Adrenal gland (tissue), 9 donors: ENCODE measurements at regions not wholly inside any gene's neighbourhood (a gene's known extent, or its start where the extent isn't known, plus 50 kb on each side); places are given as distances from the start of the nearest gene placed in this dataset.

ENCODE experiments used
- DNase-seq, 7 donors: peaks; one replicate each; pipeline ENCODE4 v3.0.0-alpha.2; 2019 to 2020
- H3K27ac ChIP-seq, 5 donors: fragments of 200-600 bp; sonication (generic) in 4 of 5; 1 replicate in 3 of 5; 2 replicates in 2 of 5; pipeline versions ENCODE4 v1.5.1 to v1.8.0; 2016 to 2020; ENCODE audit warnings: mild to moderate bottlenecking in 1 of 5
- H3K27me3 ChIP-seq: fragments of 200-600 bp; 2 replicates; pipeline ENCODE4 v1.8.0; 2021
- H3K36me3 ChIP-seq, 2 donors: fragments of 200-600 bp; replicated peaks in 1 of 2; 1 replicate in 1 of 2; 2 replicates in 1 of 2; pipeline versions ENCODE4 v1.5.1 to v1.8.0; 2018 to 2022
- H3K4me1 ChIP-seq, 2 donors: fragments of 200-600 bp; replicated peaks in 1 of 2; 1 replicate in 1 of 2; 2 replicates in 1 of 2; pipeline versions ENCODE4 v1.5.1 to v1.8.0; 2018 to 2021
- H3K4me3 ChIP-seq, 4 donors: fragments of 200-600 bp; sonication (generic) in 3 of 4; one replicate each; pipeline ENCODE4 v1.5.1; 2016 to 2018
- H3K9me3 ChIP-seq, 3 donors: fragments of 200-600 bp; sonication (generic) in 1 of 3; replicated peaks in 1 of 3; 1 replicate in 2 of 3; 2 replicates in 1 of 3; pipeline versions ENCODE4 v1.5.1 to v1.8.0; 2016 to 2021
- POLR2A ChIP-seq, 2 donors: fragments of 450-650 bp; IDR thresholded peaks; one replicate each; pipeline ENCODE4 v1.6.1; 2017; ENCODE audit warnings: antibody characterized with exemption in 2 of 2, mild to moderate bottlenecking in 2 of 2, moderate library complexity in 1 of 2
- WGBS, 4 donors: extraction: QIAGEN DNeasy Blood & Tissue Kit in 2 of 4; methylation state at CpG; one replicate each; pipeline versions ENCODE4 v1.1.5 to v1.1.7; 2013 to 2017; 5-methylcytosine and 5-hydroxymethylcytosine counted together
- intact Hi-C, 2 donors: fragments of 100-400 bp; cut with DNase I; formaldehyde crosslinking; loops; one replicate each; pipeline versions ENCODE4 v1.14.1 to v1.15.0; 2022 to 2023
- TF ChIP-seq, protein P1 (sequence below), 6 experiments: fragments of 450-650 bp in 4 of 6; fragments of 200-600 bp in 2 of 6; sonication (generic) in 1 of 6; IDR thresholded peaks; 1 replicate in 5 of 6; 2 replicates in 1 of 6; pipeline versions ENCODE4 v1.5.1 to v1.8.0; 2016 to 2021; ENCODE audit warnings: antibody characterized with exemption in 6 of 6, mild to moderate bottlenecking in 2 of 6, moderate library complexity in 1 of 6
- donor health status: healthy with polysubstance abuse.
- donor health status: Bipolar disorder and iron deficiency.
- donor health status: DM: yes; HTN: yes; CAD: no.
- donor health status: DM: no; HTN: no; CAD: no.
- donor health status: DM: no; HTN: no; CAD: no.

DNA sequence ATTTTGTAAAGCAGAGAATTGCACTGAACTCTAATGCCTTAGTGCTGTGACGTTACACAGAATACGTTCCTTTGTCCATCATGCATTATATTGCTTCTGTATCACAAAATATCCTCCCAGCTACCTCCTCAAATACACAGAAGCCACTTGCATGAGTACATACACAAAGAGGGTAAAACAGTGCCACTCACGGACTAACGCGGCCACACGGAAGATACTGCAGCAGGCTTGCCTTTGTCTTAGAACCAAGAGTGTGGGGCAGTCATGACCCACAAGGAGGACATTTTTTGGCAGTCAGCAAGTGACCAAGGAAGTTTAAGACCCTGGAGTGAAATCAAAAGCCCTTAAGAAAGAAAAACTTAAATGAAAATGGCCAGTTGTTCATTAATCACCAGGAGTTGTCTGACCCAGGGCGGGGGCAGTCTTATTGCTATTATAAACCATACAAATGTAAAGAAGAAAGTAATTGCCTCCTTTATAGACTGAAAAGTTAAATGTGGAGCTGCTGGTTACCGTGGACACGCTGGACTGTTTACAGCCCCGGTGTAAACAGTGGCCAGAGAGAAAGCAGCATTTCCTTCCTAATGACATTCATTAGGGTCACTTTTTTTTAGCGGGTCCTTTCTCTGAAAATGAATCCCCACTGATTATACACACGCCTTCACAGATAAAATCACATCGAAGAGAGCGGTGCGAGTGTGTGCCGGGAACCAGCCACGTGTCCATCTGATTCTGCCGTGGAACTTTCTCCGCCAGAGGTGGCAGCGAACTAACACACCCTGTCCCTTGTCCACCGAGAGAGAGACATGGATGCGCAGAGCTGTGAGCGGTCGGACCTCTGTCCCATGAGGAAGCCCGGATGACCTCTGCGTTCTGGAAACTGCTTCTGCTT is 66.8 kb downstream of the SOX1 start:
- no peak overlapping the region for H3K4me3 ChIP-seq
- no peak for DNase-seq
- no peaks in the 10 kb centered on the region for H3K27me3 ChIP-seq
- intact Hi-C loops = no loop called here
- no peaks in the 10 kb centered on the region for H3K4me1 ChIP-seq
- TF ChIP-seq, protein P1, sequence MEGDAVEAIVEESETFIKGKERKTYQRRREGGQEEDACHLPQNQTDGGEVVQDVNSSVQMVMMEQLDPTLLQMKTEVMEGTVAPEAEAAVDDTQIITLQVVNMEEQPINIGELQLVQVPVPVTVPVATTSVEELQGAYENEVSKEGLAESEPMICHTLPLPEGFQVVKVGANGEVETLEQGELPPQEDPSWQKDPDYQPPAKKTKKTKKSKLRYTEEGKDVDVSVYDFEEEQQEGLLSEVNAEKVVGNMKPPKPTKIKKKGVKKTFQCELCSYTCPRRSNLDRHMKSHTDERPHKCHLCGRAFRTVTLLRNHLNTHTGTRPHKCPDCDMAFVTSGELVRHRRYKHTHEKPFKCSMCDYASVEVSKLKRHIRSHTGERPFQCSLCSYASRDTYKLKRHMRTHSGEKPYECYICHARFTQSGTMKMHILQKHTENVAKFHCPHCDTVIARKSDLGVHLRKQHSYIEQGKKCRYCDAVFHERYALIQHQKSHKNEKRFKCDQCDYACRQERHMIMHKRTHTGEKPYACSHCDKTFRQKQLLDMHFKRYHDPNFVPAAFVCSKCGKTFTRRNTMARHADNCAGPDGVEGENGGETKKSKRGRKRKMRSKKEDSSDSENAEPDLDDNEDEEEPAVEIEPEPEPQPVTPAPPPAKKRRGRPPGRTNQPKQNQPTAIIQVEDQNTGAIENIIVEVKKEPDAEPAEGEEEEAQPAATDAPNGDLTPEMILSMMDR (IDR thresholded peaks at IDR 0.05) = no peak
- no peak for TF ChIP-seq POLR2A (IDR thresholded peaks at IDR 0.05)
- WGBS, 4 donors = 67 to 75% (median 70%) methylated on average over 26 of the region's 26 CpGs
- H3K9me3 ChIP-seq = no peaks in the 10 kb centered on the region
- no peak overlapping the region for H3K27ac ChIP-seq
- H3K36me3 ChIP-seq = no peaks in the 10 kb centered on the region

DNA sequence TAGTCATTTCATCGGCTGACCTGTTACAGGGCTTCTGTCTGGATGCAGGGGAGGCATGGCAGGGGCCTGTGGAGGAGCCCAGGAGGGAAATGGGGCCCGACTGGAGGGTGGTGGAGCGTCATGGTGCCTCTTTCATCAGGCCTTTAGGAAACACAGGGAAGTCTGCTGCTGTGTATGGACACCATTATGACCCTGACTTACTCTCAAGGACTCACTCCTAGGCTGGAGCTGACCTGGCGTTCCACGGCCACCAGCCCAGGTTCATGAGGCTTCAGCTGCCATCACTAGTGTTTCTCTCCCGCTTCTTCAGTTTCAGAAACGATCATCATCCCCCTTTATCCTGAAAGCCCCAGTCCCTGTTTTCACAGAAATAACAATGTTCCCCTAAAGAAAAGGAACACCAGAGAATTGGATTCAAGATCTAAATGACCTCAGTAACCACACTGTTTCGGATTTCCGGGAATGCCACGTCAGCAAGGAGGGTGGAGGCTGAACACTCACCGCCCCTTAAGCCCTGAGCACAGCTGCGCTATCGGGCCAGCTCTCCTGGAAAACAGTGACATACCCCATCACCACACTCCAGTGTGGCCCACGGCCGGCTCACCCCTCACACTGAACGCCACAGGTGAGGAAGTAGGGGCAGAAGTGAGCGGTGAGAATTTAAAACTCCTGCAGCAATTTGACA is 67.6 kb downstream of the SOX1 start:
- intact Hi-C loops = no loop called here
- no peak for TF ChIP-seq POLR2A (IDR thresholded peaks at IDR 0.05)
- TF ChIP-seq, protein P1 (IDR thresholded peaks at IDR 0.05) = no peak
- Histone ChIP-seq H3K27ac (no peak overlapping the region), H3K4me1 (no peaks in the 10 kb centered on the region), H3K4me3 (no peak overlapping the region), H3K36me3 (no peaks in the 10 kb centered on the region), H3K27me3 (no peaks in the 10 kb centered on the region), H3K9me3 (no peaks in the 10 kb centered on the region)
- WGBS, 4 donors = 72 to 80% (median 75%) methylated on average over 16 to 17 of the region's 17 CpGs
- DNase-seq = no peak

- H3K27me3 ChIP-seq = no peaks in the 10 kb centered on the region
- no peak for DNase-seq
- 78 to 86% (median 82%) methylated on average over 6 to 7 of the region's 7 CpGs for WGBS, 4 donors
- no peaks in the 10 kb centered on the region for H3K9me3 ChIP-seq
- H3K36me3 ChIP-seq = no peaks in the 10 kb centered on the region
- TF ChIP-seq, protein P1 (IDR thresholded peaks at IDR 0.05) = no peak
- no peak for TF ChIP-seq POLR2A (IDR thresholded peaks at IDR 0.05)
- intact Hi-C loops = no loop called here
- no peaks in the 10 kb centered on the region for H3K4me1 ChIP-seq
- no peak overlapping the region for H3K4me3 ChIP-seq
- no peak overlapping the region for H3K27ac ChIP-seq
Measured at GRCh38 chr13:112136095-112136494, 69.1 kb downstream of the SOX1 start.

- WGBS, 4 donors = 53 to 92% (median 66%) methylated on average over 2 to 6 of the region's 6 CpGs
- H3K27ac ChIP-seq = no peak overlapping the region
- no peaks in the 10 kb centered on the region for H3K36me3 ChIP-seq
- H3K9me3 ChIP-seq = no peaks in the 10 kb centered on the region
- intact Hi-C loops = no loop called here
- H3K4me1 ChIP-seq = no peaks in the 10 kb centered on the region
- H3K4me3 ChIP-seq = no peak overlapping the region
- TF ChIP-seq POLR2A (IDR thresholded peaks at IDR 0.05) = no peak
- TF ChIP-seq, protein P1 (IDR thresholded peaks at IDR 0.05) = no peak
- DNase-seq = no peak
- no peaks in the 10 kb centered on the region for H3K27me3 ChIP-seq
Measured at GRCh38 chr13:112137144-112137543, 70.2 kb downstream of the SOX1 start.
